GM18907 (cell line): ENCODE measurements at regions not wholly inside any gene's neighbourhood (a gene's known extent, or its start where the extent isn't known, plus 50 kb on each side); places are given as distances from the start of the nearest gene placed in this dataset.

Source experiments
- ATAC-seq: cut with Tn5 transposase; IDR thresholded peaks from one replicate; pipeline ENCODE4 v1.9.1; 2021; ENCODE audit warnings: mild to moderate bottlenecking, moderate library complexity; ENCODE audit not compliant: unreplicated experiment

GRCh38 chr2:199707593-199708185 is 143.3 kb downstream of the FTCDNL1 start:
- ATAC-seq = no peak

DNA sequence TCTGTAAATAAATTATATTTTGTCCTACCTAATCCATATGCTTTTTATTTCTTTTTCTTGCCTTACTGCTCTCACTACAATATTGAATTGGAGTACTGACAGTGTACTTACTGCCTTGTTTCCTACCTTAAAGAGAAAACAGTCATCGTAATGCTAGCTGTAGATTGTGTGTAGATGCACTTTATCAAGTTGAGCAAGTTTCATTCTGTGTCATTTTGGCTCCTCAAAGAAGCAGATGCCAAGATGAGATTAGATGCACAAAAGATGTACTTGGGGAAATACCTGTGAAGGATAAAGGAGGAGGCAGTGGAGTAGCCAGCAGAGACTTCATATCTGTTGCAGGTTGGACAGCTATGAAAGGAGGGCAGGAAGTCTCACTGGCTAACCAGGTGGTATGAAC is 145.5 kb downstream of the FTCDNL1 start:
- ATAC-seq = no peak

- peak; percentile 58 for ATAC-seq
Observed at GRCh38 chr2:199704358-199705238, 146.4 kb downstream of the FTCDNL1 start.

GRCh38 chr2:199703199-199703598 is 147.8 kb downstream of the FTCDNL1 start:
- no peak for ATAC-seq

DNA sequence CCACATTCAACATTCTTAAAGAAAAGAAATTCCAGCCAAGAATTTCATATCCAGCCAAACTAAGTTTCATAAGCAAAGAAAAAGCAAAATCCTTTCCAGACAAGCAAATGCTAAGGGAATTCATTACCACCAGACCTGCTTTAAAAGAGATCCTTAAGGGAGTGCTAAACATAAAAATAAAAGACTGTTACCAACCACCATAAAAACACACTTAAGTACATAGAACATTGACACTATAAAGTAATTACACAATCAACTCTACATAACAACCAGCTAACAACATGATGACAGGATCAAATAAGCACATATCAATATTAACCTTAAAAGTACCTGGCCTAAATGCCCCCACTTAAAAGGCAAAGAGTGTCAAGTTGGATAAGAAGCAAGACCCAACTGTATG is 153.5 kb downstream of the FTCDNL1 start:
- no peak for ATAC-seq

GRCh38 chr2:199696048-199696447 is 154.9 kb downstream of the FTCDNL1 start:
- no peak for ATAC-seq

GRCh38 chr2:199693861-199694260 is 157.1 kb downstream of the FTCDNL1 start:
- ATAC-seq = no peak

- ATAC-seq = no peak
Observed at GRCh38 chr2:199692489-199692888, 158.5 kb downstream of the FTCDNL1 start.

GRCh38 chr2:199690225-199690624 is 160.8 kb downstream of the FTCDNL1 start:
- ATAC-seq = no peak

- ATAC-seq = no peak
Observed at GRCh38 chr2:199685669-199686068, 165.3 kb downstream of the FTCDNL1 start.

DNA sequence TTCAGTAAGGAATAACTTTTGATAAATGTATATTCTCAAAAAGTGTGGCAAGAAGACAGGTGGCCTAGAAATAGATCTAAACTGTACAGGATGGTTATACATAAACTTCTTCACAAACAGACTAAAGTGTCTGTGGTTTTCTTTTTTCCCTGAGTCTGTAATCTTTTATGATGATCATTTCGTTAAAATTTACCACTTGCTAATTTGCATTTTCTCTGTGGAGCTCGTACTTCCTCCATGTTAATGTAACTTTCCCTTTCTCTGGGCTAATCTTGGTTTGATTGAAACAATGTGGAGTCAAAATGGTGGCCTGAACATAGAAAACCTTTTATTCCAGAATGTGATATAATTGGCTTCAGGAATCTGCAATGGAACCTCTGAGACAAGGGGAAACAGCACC is 166.2 kb downstream of the FTCDNL1 start:
- ATAC-seq = peak; percentile 80

- no peak for ATAC-seq
Observed at GRCh38 chr2:199684168-199684567, 166.8 kb downstream of the FTCDNL1 start.

GRCh38 chr2:199682001-199682400 is 169.0 kb downstream of the FTCDNL1 start:
- no peak for ATAC-seq

DNA sequence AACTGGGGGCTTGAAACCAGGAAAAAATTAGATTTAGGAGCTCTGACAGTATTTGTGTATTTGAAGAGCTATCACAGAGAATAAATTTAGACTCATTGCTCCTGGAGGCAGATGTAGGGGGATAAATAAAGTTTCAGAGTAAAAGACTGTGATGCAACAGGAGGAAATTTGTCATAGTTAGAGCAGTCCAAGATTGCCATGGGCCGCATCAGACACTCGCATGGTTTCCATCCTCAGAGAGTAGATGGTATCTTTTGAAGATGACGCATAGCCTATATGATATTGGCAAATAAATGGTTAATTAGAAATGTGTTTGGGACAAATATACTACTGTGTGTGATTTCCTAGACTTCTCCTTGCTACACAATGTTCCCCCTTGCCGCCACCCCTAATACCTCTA is 170.5 kb downstream of the FTCDNL1 start:
- ATAC-seq = no peak

DNA sequence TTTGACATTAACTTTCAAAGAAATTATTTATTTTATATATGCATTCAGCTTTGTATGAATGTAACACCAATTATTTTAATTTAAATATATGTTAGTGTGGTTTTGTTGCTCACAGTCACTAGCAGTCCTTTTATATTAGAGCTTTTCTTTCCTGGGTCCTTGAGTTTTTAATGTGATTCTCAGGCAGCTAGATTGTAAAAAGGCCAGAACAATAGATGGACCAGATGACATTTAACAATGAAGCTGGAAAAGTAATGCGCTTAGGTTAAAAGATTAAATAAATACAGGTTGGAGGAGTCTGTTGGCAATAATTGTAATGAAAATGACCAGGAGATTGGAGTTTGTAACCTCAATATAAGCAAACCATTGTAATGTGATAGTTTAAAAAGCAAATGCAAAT is 171.1 kb downstream of the FTCDNL1 start:
- no peak for ATAC-seq

- no peak for ATAC-seq
Observed at GRCh38 chr2:199677881-199678280, 173.1 kb downstream of the FTCDNL1 start.

DNA sequence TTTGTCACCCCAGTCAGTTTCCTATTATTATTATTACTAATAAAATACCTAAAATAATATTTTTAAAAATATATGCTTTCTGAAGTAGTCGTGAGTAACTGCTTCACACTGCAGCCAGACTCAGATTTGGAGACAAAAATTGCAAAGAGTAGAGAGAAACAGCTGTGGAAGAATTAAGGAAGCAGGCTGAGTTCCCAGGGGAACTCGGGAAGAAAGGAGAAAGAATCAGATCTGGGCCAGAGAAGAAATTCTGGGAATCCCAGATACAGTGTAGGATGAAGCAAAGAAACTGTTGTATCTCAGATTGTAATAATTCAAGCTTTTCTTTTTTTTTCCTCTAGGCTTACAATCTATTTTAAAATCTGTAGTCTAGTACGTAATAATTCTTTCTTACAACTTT is 182.3 kb downstream of the FTCDNL1 start:
- ATAC-seq = no peak

DNA sequence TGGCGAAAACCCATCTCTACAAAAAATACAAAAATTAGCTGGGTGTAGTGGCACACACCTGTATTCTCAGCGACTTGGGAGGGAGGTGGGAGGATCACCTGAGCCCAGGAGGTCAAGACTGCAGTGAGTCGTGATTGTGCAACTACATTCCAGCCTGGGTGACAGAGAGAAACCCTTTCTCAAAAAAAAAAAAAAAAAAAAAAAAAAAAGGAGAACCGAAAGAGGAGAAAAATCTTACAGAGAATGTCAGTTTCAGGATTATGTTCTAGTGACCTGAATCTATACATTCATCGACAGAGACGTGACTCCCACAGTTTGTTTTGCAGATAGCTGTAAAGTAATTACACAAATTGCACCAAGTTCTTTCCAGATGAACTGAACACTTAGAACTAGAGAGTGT is 187.8 kb downstream of the FTCDNL1 start:
- peak; percentile 74 for ATAC-seq

GRCh38 chr2:199662255-199662654 is 188.7 kb downstream of the FTCDNL1 start:
- ATAC-seq = no peak

- ATAC-seq = no peak
Observed at GRCh38 chr2:199660167-199660566, 190.8 kb downstream of the FTCDNL1 start.

DNA sequence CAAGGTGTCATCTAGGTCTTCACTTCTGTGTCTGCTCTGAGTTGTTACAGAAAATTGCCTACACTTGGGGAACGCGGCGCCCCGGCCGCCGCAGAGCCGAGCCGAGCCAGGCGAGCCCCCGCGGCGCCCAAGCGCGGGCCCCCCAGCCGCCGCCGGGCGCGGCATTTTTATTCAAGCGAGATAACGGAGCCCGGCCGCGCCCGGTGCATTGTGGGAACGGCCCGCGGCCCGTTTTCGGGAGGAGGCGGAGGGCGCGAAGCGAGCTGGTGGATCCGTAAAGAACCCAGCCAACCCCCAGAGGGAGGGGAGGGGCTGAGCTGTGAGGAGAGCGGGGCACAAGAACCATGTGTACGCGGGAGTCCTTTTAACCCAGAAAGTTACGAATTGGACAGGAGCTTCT is 191.8 kb downstream of the FTCDNL1 start:
- ATAC-seq = no peak

DNA sequence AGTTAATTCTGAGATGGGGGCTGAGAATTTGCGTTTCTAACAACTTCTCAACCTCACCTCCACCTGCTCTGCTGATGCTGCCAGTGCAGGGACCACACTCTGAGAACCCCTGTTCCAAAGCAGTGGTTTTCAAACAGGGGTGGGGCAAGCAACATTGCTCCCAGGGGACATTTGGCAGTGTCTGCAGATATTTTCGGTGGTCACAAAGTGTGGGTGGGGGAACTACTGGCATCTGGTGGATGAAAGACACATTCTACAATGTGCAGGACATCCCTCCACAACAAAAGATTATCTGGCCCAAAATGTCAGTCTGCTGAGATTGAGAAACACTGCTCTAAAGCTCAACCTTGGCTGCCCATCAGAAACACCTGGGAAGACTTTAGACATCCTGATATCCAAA is 188.7 kb upstream of the SATB2 start:
- ATAC-seq = peak; percentile 97
